ENCODE measurements at regions not wholly inside any gene's neighbourhood (a gene's known extent, or its start where the extent isn't known, plus 50 kb on each side); places are given as distances from the start of the nearest gene placed in this dataset.

DNA sequence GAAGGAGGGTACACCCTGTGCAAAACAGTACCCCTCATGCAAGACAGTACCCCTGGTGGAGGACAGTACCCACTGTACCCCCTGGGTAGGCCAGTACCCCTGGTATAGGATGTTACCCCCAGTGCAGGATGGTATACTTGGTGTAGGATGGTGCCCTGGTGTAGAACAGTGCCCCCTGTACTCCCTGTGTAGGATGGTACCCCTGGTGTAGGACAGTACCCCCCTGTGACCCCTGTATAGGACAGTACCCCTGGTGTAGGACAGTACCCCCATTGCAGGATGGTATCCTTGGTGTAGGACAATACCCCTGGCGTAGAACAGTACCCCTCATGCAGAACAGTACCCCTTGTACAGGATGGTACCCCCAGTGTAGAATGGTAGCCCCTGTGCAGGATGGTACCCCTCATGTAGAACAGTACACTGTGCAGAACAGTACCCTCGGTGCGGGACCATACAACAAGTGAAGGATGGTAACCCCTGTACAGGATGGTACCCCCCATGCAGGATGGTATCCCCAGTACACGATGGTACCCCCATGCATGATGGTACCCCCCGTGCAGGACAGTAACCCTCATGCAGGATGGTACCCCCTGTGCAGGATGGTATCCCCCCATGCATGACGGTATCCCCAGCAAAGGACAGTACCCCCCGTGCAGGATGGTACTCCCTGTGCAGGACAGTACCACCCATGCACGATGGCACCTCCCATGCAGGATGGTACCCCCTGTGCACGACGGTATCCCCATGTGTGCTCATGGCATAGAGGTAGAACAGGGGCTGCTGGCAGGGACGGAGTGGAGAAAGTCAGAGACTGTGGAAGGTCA, 248.0 kb downstream of the DCDC2C start:
- Histone ChIP-seq H3K9me3 (ENCODE audit: control insufficient read depth, insufficient read depth, low read length) (no peaks in the 10 kb centered on the region), H3K4me1 (ENCODE audit: insufficient read depth, low read length) (no peaks in the 10 kb centered on the region), H3K9ac (ENCODE audit: low read depth, low read length) (no peak overlapping the region), H3K36me3 (ENCODE audit: insufficient read depth, low read length) (no peaks in the 10 kb centered on the region)

DNA sequence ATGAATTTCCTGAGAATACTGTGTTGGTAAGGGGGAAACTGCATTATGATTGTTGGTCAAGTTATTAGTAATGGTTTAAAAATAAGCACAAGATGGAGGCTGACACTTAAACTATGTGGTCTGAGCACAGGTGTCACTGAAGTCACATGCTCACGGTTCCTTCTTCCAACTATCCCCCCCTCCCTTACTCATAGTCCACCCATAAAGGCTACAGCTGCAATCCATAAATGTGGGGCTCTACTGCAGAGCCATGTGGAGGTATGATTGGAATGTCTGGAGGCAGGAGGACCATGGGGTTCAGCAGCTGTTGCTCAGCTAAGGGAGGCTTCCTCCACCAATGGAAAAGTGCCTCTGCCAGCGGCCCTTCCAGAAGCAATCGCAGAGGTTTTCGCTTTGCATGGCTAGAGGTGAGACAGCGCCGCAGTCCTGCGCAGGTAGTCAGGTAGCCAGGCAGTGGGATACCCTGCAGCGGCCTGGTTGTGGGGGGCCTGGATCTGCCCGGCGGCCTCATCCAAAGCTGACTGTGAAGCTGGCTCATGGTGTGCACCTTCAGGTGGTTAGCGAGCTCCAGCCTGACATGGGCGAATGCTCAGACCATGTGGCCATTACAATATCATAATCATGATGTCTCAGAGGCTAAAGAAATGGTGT, 249.6 kb downstream of the DCDC2C start:
- H3K9me3 ChIP-seq (ENCODE audit: control insufficient read depth, insufficient read depth, low read length): no peaks in the 10 kb centered on the region
- no peaks in the 10 kb centered on the region for H3K36me3 ChIP-seq (ENCODE audit: insufficient read depth, low read length)
- no peak overlapping the region for H3K9ac ChIP-seq (ENCODE audit: low read depth, low read length)
- H3K4me1 ChIP-seq (ENCODE audit: insufficient read depth, low read length): no peaks in the 10 kb centered on the region

- Histone ChIP-seq H3K36me3 (ENCODE audit: insufficient read depth, low read length) (no peaks in the 10 kb centered on the region), H3K4me1 (ENCODE audit: insufficient read depth, low read length) (no peaks in the 10 kb centered on the region), H3K9ac (ENCODE audit: low read depth, low read length) (no peak overlapping the region), H3K9me3 (ENCODE audit: control insufficient read depth, insufficient read depth, low read length) (no peaks in the 10 kb centered on the region)
Observed at GRCh38 chr2:3954261-3954660, 250.9 kb downstream of the DCDC2C start.

GRCh38 chr2:3956406-3956805, 253.0 kb downstream of the DCDC2C start:
- Histone ChIP-seq H3K9ac (ENCODE audit: low read depth, low read length) (no peak overlapping the region), H3K36me3 (ENCODE audit: insufficient read depth, low read length) (no peaks in the 10 kb centered on the region), H3K4me1 (ENCODE audit: insufficient read depth, low read length) (no peaks in the 10 kb centered on the region), H3K9me3 (ENCODE audit: control insufficient read depth, insufficient read depth, low read length) (no peaks in the 10 kb centered on the region)

DNA sequence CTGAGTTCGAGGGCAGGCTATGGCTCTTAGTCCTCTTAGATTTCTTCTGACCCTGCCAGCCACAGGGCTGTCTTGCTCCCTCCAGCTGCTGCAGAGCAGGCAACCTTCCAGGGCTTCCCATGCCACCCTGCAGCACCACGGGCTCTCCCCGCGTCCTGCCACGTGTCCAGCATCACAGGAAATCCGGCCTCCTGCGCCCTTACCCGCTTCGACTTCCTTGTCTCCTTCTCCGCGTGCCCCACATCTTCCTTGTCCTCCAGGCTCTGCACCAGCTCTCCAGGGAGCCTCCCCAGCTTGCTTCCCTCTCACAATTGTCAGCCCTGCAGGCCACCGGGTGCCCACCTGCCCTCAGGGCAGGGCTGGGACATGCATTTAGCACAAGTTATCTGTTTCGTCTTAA, 253.5 kb downstream of the DCDC2C start:
- Histone ChIP-seq H3K4me1 (ENCODE audit: insufficient read depth, low read length) (no peaks in the 10 kb centered on the region), H3K36me3 (ENCODE audit: insufficient read depth, low read length) (no peaks in the 10 kb centered on the region), H3K9ac (ENCODE audit: low read depth, low read length) (no peak overlapping the region), H3K9me3 (ENCODE audit: control insufficient read depth, insufficient read depth, low read length) (no peaks in the 10 kb centered on the region)

DNA sequence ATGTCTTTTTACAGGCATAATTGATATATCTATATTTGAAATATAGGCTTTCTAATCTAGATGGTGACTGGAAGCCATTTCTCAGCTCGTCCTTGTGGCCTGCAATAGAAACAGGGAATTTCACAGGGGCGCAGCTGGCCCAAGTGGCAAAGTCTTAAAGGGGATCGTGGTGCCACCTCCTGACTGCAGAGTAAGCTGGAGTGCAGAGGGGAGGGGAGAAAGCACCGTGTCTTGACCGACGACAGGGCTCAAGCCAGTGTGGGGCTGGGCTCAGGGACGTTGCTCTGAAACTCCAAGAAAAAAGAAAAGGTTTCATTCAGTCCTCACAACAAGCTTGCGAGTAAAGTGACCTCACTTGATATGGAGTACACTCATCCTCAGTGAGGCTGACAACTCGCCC, 255.1 kb downstream of the DCDC2C start:
- no peaks in the 10 kb centered on the region for H3K9me3 ChIP-seq (ENCODE audit: control insufficient read depth, insufficient read depth, low read length)
- no peaks in the 10 kb centered on the region for H3K4me1 ChIP-seq (ENCODE audit: insufficient read depth, low read length)
- H3K36me3 ChIP-seq (ENCODE audit: insufficient read depth, low read length): no peaks in the 10 kb centered on the region
- H3K9ac ChIP-seq (ENCODE audit: low read depth, low read length): no peak overlapping the region

DNA sequence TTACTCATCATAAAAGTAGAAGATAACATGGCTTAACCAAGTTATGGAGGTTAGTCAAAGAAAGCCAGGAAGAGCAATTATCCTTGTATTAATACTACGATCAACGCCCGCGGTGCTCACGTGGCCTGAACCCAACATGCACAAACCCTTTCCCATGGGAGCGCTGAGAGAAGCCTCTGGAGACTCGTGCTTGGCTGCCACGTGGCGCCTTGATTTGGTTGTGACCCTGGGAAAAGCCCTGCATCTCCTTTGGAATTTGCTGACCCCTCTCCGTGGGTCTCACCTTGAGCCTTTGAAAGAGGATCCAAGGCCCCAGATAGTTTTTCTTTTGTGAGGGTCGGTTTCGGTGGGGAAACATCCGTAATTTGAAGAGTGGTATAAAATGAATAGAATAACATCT, 255.6 kb downstream of the DCDC2C start:
- Histone ChIP-seq H3K4me1 (ENCODE audit: insufficient read depth, low read length) (no peaks in the 10 kb centered on the region), H3K36me3 (ENCODE audit: insufficient read depth, low read length) (no peaks in the 10 kb centered on the region), H3K9ac (ENCODE audit: low read depth, low read length) (no peak overlapping the region), H3K9me3 (ENCODE audit: control insufficient read depth, insufficient read depth, low read length) (no peaks in the 10 kb centered on the region)

DNA sequence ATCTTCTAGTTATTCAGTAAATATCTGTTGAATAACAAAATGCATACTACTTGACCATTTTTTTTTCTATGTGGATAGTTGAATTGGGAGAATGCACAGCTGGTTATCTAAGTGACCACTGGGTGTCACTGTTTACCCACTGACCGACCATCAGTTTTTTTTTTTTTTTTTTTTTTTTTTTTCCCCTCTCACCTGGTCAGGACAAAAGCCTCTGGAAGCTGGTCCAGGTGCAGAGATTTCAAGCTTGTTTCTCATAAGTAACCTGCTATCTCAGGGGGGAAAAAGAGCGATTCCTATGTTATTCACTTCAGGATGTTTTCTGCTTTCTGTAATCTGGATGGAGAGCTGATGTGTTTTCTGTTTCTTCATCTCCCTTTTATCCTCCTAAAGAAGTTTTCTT, 256.0 kb downstream of the DCDC2C start:
- Histone ChIP-seq H3K9ac (ENCODE audit: low read depth, low read length) (no peak overlapping the region), H3K36me3 (ENCODE audit: insufficient read depth, low read length) (no peaks in the 10 kb centered on the region), H3K9me3 (ENCODE audit: control insufficient read depth, insufficient read depth, low read length) (no peaks in the 10 kb centered on the region), H3K4me1 (ENCODE audit: insufficient read depth, low read length) (no peaks in the 10 kb centered on the region)

GRCh38 chr2:3960106-3960505, 256.7 kb downstream of the DCDC2C start:
- Histone ChIP-seq H3K36me3 (ENCODE audit: insufficient read depth, low read length) (no peaks in the 10 kb centered on the region), H3K9ac (ENCODE audit: low read depth, low read length) (no peak overlapping the region), H3K9me3 (ENCODE audit: control insufficient read depth, insufficient read depth, low read length) (no peaks in the 10 kb centered on the region), H3K4me1 (ENCODE audit: insufficient read depth, low read length) (no peaks in the 10 kb centered on the region)

DNA sequence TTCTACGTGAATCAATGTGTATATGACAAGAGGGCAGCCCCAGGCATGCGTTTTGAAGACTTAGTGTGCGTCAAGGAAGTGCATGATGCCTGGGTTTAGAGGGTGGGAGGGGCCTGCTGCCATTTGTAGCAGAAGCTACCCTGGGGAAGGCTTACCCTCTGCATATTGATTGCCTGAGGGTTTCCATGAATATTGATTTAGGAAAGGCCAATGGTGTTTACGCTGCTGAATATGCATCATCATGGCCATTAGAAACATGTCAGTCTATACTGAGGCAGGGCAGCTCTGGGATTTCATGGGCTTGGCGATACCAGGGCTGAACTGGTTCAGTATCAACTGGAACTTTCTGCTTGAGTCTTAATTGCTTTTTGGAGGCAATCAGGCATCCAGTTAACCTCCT, 259.3 kb downstream of the DCDC2C start:
- Histone ChIP-seq H3K9ac (ENCODE audit: low read depth, low read length) (no peak overlapping the region), H3K9me3 (ENCODE audit: control insufficient read depth, insufficient read depth, low read length) (no peaks in the 10 kb centered on the region), H3K4me1 (ENCODE audit: insufficient read depth, low read length) (no peaks in the 10 kb centered on the region), H3K36me3 (ENCODE audit: insufficient read depth, low read length) (no peaks in the 10 kb centered on the region)

GRCh38 chr2:3965211-3965610, 261.8 kb downstream of the DCDC2C start:
- H3K4me1 ChIP-seq (ENCODE audit: insufficient read depth, low read length): no peaks in the 10 kb centered on the region
- H3K9ac ChIP-seq (ENCODE audit: low read depth, low read length): no peak overlapping the region
- no peaks in the 10 kb centered on the region for H3K36me3 ChIP-seq (ENCODE audit: insufficient read depth, low read length)
- no peaks in the 10 kb centered on the region for H3K9me3 ChIP-seq (ENCODE audit: control insufficient read depth, insufficient read depth, low read length)

DNA sequence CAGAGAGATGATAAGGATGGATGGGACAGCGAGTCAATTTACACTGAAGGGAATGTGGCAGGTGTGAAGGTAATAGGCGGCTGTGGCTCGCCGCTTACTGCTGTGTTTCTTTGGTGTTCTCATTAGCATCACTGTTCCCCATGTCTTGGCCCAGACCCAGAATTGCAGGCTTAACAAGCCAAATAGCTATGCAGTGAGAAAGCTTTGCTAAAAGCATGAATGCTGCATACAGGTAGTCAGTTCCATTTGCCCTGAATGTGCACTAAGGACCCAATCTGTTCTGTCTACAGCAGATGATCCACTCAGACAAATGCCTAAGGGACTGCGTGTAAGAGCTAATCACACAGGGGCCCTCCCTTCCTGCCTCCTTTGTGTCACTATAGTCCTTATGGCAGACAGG, 262.6 kb downstream of the DCDC2C start:
- Histone ChIP-seq H3K4me1 (ENCODE audit: insufficient read depth, low read length) (no peaks in the 10 kb centered on the region), H3K36me3 (ENCODE audit: insufficient read depth, low read length) (no peaks in the 10 kb centered on the region), H3K9ac (ENCODE audit: low read depth, low read length) (no peak overlapping the region), H3K9me3 (ENCODE audit: control insufficient read depth, insufficient read depth, low read length) (no peaks in the 10 kb centered on the region)

- Histone ChIP-seq H3K36me3 (ENCODE audit: insufficient read depth, low read length) (no peaks in the 10 kb centered on the region), H3K9ac (ENCODE audit: low read depth, low read length) (no peak overlapping the region), H3K4me1 (ENCODE audit: insufficient read depth, low read length) (no peaks in the 10 kb centered on the region), H3K9me3 (ENCODE audit: control insufficient read depth, insufficient read depth, low read length) (no peaks in the 10 kb centered on the region; the same call in 1 of the 2 replicates)
Observed at GRCh38 chr2:3966470-3966869, 263.1 kb downstream of the DCDC2C start.

GRCh38 chr2:3968736-3969135, 265.4 kb downstream of the DCDC2C start:
- Histone ChIP-seq H3K9me3 (ENCODE audit: control insufficient read depth, insufficient read depth, low read length) (no peaks in the 10 kb centered on the region; the same call in 1 of the 2 replicates), H3K9ac (ENCODE audit: low read depth, low read length) (no peak overlapping the region), H3K4me1 (ENCODE audit: insufficient read depth, low read length) (no peaks in the 10 kb centered on the region), H3K36me3 (ENCODE audit: insufficient read depth, low read length) (no peaks in the 10 kb centered on the region)

All from ES-I3 (cell line).